GM18858 (cell line): ENCODE measurements at regions not wholly inside any gene's neighbourhood (a gene's known extent, or its start where the extent isn't known, plus 50 kb on each side); places are given as distances from the start of the nearest gene placed in this dataset.

Source experiments
- ATAC-seq: cut with Tn5 transposase; IDR thresholded peaks from one replicate; pipeline ENCODE4 v1.9.1; 2021; ENCODE audit not compliant: unreplicated experiment

GRCh38 chr12:87689196-87689595 lies 340.0 kb downstream of the C12orf50 start:
- no peak for ATAC-seq

GRCh38 chr12:87687362-87687761 lies 341.8 kb downstream of the C12orf50 start:
- ATAC-seq: no peak

GRCh38 chr12:87685696-87686095 lies 343.5 kb downstream of the C12orf50 start:
- ATAC-seq: no peak

- no peak for ATAC-seq
Observed at GRCh38 chr12:87679251-87679650, 349.9 kb downstream of the C12orf50 start.

GRCh38 chr12:87678453-87678852 lies 350.7 kb downstream of the C12orf50 start:
- ATAC-seq: no peak

GRCh38 chr12:87676731-87677130 lies 352.5 kb downstream of the C12orf50 start:
- ATAC-seq: no peak

GRCh38 chr12:87671757-87672156 lies 357.4 kb downstream of the C12orf50 start:
- ATAC-seq: no peak

GRCh38 chr12:87670448-87670847 lies 358.8 kb downstream of the C12orf50 start:
- ATAC-seq: no peak

- no peak for ATAC-seq
Observed at GRCh38 chr12:87667378-87667777, 361.8 kb downstream of the C12orf50 start.

GRCh38 chr12:87661786-87662377 lies 367.3 kb downstream of the C12orf50 start:
- ATAC-seq: peak; percentile 93

GRCh38 chr12:87660987-87661774 lies 368.0 kb downstream of the C12orf50 start:
- ATAC-seq: no peak

GRCh38 chr12:87660291-87660690 lies 368.9 kb downstream of the C12orf50 start:
- ATAC-seq: no peak

GRCh38 chr12:87656311-87656710 lies 372.9 kb downstream of the C12orf50 start:
- no peak for ATAC-seq

- ATAC-seq: no peak
Observed at GRCh38 chr12:87651670-87652425, 377.4 kb downstream of the C12orf50 start.

- ATAC-seq: no peak
Observed at GRCh38 chr12:87642245-87642644, 387.0 kb downstream of the C12orf50 start.

GRCh38 chr12:87618199-87618598 lies 411.0 kb downstream of the C12orf50 start:
- no peak for ATAC-seq

GRCh38 chr12:87612996-87613395 lies 416.2 kb downstream of the C12orf50 start:
- no peak for ATAC-seq

- no peak for ATAC-seq
Observed at GRCh38 chr12:87608321-87608720, 420.9 kb downstream of the C12orf50 start.

GRCh38 chr12:87603727-87604126 lies 425.5 kb downstream of the C12orf50 start:
- no peak for ATAC-seq

GRCh38 chr12:87599459-87599858 lies 429.7 kb downstream of the C12orf50 start:
- no peak for ATAC-seq

GRCh38 chr12:87597114-87597513 lies 432.1 kb downstream of the C12orf50 start:
- ATAC-seq: no peak

GRCh38 chr12:87596636-87597035 lies 432.6 kb downstream of the C12orf50 start:
- no peak for ATAC-seq
